H1 (cell line): ENCODE measurements at regions not wholly inside any gene's neighbourhood (a gene's known extent, or its start where the extent isn't known, plus 50 kb on each side); places are given as distances from the start of the nearest gene placed in this dataset.

Experiments used
- CHD7 ChIP-seq: fragments of 300-600 bp; sonication (generic); IDR thresholded peaks from 2 replicates; pipeline ENCODE4 v1.7.1; 2012; ENCODE audit warnings: low read length, moderate library complexity, mild to moderate bottlenecking, inconsistent platforms; ENCODE audit not compliant: insufficient replicate concordance
- HDAC2 ChIP-seq, 2 experiments: fragments of 300-600 bp in 1 of 2; sonication (generic) in 1 of 2; IDR thresholded peaks; 2 replicates each; pipeline ENCODE4 v1.6.1; 2011 to 2012; ENCODE audit warnings: low read depth in 2 of 2, low read length in 2 of 2, mild to moderate bottlenecking in 2 of 2, moderate library complexity in 2 of 2, borderline replicate concordance in 1 of 2, inconsistent platforms in 1 of 2

GRCh38 chr9:74117731-74118130 lies 379.4 kb upstream of the RORB start (continued):
- TF ChIP-seq HDAC2 (IDR thresholded peaks at IDR 0.05; ENCODE audit: borderline replicate concordance in 1 of 2, low read depth in 2 of 2, low read length in 2 of 2) (no peak), CHD7 (no peak)
- TF ChIP-seq, all 59 proteins: peak for 0
